Karpas-422 (cell line): ENCODE measurements at regions not wholly inside any gene's neighbourhood (a gene's known extent, or its start where the extent isn't known, plus 50 kb on each side); places are given as distances from the start of the nearest gene placed in this dataset.

ENCODE experiments used
- DNase-seq: peaks from one replicate; pipeline ENCODE4 v3.0.0-alpha.2; 2015
- H2AFZ ChIP-seq: fragments of 200-600 bp; sonication (generic); 2 replicates; pipeline ENCODE4 v1.6.1; 2014; ENCODE audit warnings: antibody characterized with exemption, low read length, mixed read lengths
- H3K27ac ChIP-seq: fragments of 200-600 bp; sonication (generic); 2 replicates; pipeline ENCODE4 v1.5.1; 2014; ENCODE audit warnings: mild to moderate bottlenecking, low read length, moderate library complexity
- H3K27me3 ChIP-seq: fragments of 200-600 bp; sonication (generic); 2 replicates; pipeline ENCODE4 v1.6.1; 2014; ENCODE audit warnings: low read length, mixed read lengths
- H3K36me3 ChIP-seq: fragments of 200-600 bp; sonication (generic); 2 replicates; pipeline ENCODE4 v1.6.1; 2014; ENCODE audit warnings: low read length, mixed read lengths; ENCODE audit not compliant: insufficient read depth
- H3K4me1 ChIP-seq: fragments of 200-600 bp; sonication (generic); 2 replicates; pipeline ENCODE4 v1.6.1; 2014; ENCODE audit warnings: mild to moderate bottlenecking, low read length, mixed read lengths
- H3K4me2 ChIP-seq: fragments of 200-600 bp; sonication (generic); 2 replicates; pipeline ENCODE4 v1.6.1; 2014; ENCODE audit warnings: low read length, low read depth, mild to moderate bottlenecking; ENCODE audit not compliant: poor library complexity, severe bottlenecking
- H3K4me3 ChIP-seq: fragments of 200-600 bp; sonication (generic); 2 replicates; pipeline ENCODE4 v1.5.1; 2014; ENCODE audit warnings: mild to moderate bottlenecking, antibody characterized with exemption, low read length, mixed read lengths
- H3K79me2 ChIP-seq: fragments of 200-600 bp; sonication (generic); 2 replicates; pipeline ENCODE4 v1.6.1; 2014; ENCODE audit warnings: mild to moderate bottlenecking, low read length, mixed read lengths
- H3K9ac ChIP-seq: fragments of 200-600 bp; sonication (generic); 2 replicates; pipeline ENCODE4 v1.6.0; 2014; ENCODE audit warnings: low read length
- H3K9me2 ChIP-seq: fragments of 200-600 bp; sonication (generic), shearing (Covaris generic); replicated peaks from 2 replicates; pipeline ENCODE4 v1.6.0; 2014; ENCODE audit warnings: mild to moderate bottlenecking, low read length, moderate library complexity; ENCODE audit not compliant: insufficient read depth
- H3K9me3 ChIP-seq: fragments of 300-700, 200-600 bp; sonication (generic); 2 replicates; pipeline ENCODE4 v1.6.1; 2014; ENCODE audit warnings: low read length, mixed read lengths
- H4K20me1 ChIP-seq: fragments of 200-600 bp; sonication (generic); 2 replicates; pipeline ENCODE4 v1.6.1; 2014; ENCODE audit warnings: mild to moderate bottlenecking, antibody characterized with exemption, low read length, low read depth; ENCODE audit not compliant: insufficient read depth

- no peaks in the 10 kb centered on the region for H3K9me2 ChIP-seq
- H3K79me2 ChIP-seq = no peaks in the 10 kb centered on the region
- no peaks in the 10 kb centered on the region for H3K4me1 ChIP-seq
Observed at GRCh38 chr7:42476255-42476654, 239.2 kb upstream of the GLI3 start.

GRCh38 chr7:42475082-42475481 lies 238.1 kb upstream of the GLI3 start:
- Histone ChIP-seq H3K9me2 (no peaks in the 10 kb centered on the region), H3K36me3 (no peaks in the 10 kb centered on the region), H4K20me1 (no peaks in the 10 kb centered on the region), H3K79me2 (no peaks in the 10 kb centered on the region), H3K9ac (no peak overlapping the region), H3K4me3 (no peak overlapping the region), H3K9me3 (no peaks in the 10 kb centered on the region), H2AFZ (no peak overlapping the region), H3K27me3 (no peaks in the 10 kb centered on the region), H3K4me1 (no peaks in the 10 kb centered on the region), H3K4me2 (no peak overlapping the region), H3K27ac (no peak overlapping the region)
- DNase-seq = no peak

More at GRCh38 chr7:42476255-42476654, 239.2 kb upstream of the GLI3 start:
- Histone ChIP-seq H3K27ac (no peak overlapping the region), H3K4me3 (no peak overlapping the region), H3K9me3 (no peaks in the 10 kb centered on the region), H2AFZ (no peak overlapping the region), H3K36me3 (no peaks in the 10 kb centered on the region), H4K20me1 (no peaks in the 10 kb centered on the region), H3K4me2 (no peak overlapping the region), H3K9ac (no peak overlapping the region), H3K27me3 (no peaks in the 10 kb centered on the region)
- DNase-seq = no peak

- no peak overlapping the region for H3K27ac ChIP-seq
- no peak overlapping the region for H2AFZ ChIP-seq
- H3K9ac ChIP-seq = no peak overlapping the region
- DNase-seq = no peak
- H3K27me3 ChIP-seq = no peaks in the 10 kb centered on the region
- H3K4me1 ChIP-seq = no peaks in the 10 kb centered on the region
- no peaks in the 10 kb centered on the region for H4K20me1 ChIP-seq
- no peak overlapping the region for H3K4me3 ChIP-seq
- H3K9me3 ChIP-seq = no peaks in the 10 kb centered on the region
- H3K36me3 ChIP-seq = no peaks in the 10 kb centered on the region
- H3K79me2 ChIP-seq = no peaks in the 10 kb centered on the region
- H3K4me2 ChIP-seq = no peak overlapping the region
- no peaks in the 10 kb centered on the region for H3K9me2 ChIP-seq
Observed at GRCh38 chr7:42473099-42473498, 236.1 kb upstream of the GLI3 start.

GRCh38 chr7:42471573-42472174 lies 234.7 kb upstream of the GLI3 start:
- Histone ChIP-seq H3K9me3 (no peaks in the 10 kb centered on the region), H3K9me2 (no peaks in the 10 kb centered on the region), H3K4me1 (no peaks in the 10 kb centered on the region), H3K27me3 (no peaks in the 10 kb centered on the region), H3K36me3 (no peaks in the 10 kb centered on the region), H3K4me3 (no peak overlapping the region), H3K9ac (no peak overlapping the region), H2AFZ (no peak overlapping the region), H3K4me2 (no peak overlapping the region), H4K20me1 (no peaks in the 10 kb centered on the region), H3K27ac (no peak overlapping the region), H3K79me2 (no peaks in the 10 kb centered on the region)
- no peak for DNase-seq

GRCh38 chr7:42469341-42469740 lies 232.3 kb upstream of the GLI3 start:
- Histone ChIP-seq H4K20me1 (no peaks in the 10 kb centered on the region), H3K27ac (no peak overlapping the region), H3K9ac (no peak overlapping the region), H3K4me2 (no peak overlapping the region), H3K27me3 (no peaks in the 10 kb centered on the region), H3K9me3 (no peaks in the 10 kb centered on the region), H3K79me2 (no peaks in the 10 kb centered on the region), H2AFZ (no peak overlapping the region), H3K9me2 (no peaks in the 10 kb centered on the region), H3K36me3 (no peaks in the 10 kb centered on the region), H3K4me3 (no peak overlapping the region), H3K4me1 (no peaks in the 10 kb centered on the region)
- DNase-seq = no peak

GRCh38 chr7:42468471-42468870 lies 231.5 kb upstream of the GLI3 start:
- no peaks in the 10 kb centered on the region for H3K36me3 ChIP-seq
- no peak overlapping the region for H3K4me2 ChIP-seq
- no peaks in the 10 kb centered on the region for H3K4me1 ChIP-seq
- no peak for DNase-seq
- no peak overlapping the region for H3K9ac ChIP-seq
- H3K9me2 ChIP-seq = no peaks in the 10 kb centered on the region
- no peak overlapping the region for H3K27ac ChIP-seq
- no peak overlapping the region for H3K4me3 ChIP-seq
- H3K9me3 ChIP-seq = no peaks in the 10 kb centered on the region
- H3K27me3 ChIP-seq = no peaks in the 10 kb centered on the region
- no peaks in the 10 kb centered on the region for H4K20me1 ChIP-seq
- H3K79me2 ChIP-seq = no peaks in the 10 kb centered on the region
- H2AFZ ChIP-seq = no peak overlapping the region

- H3K4me2 ChIP-seq = no peak overlapping the region
- no peaks in the 10 kb centered on the region for H3K9me3 ChIP-seq
- H3K36me3 ChIP-seq = no peaks in the 10 kb centered on the region
- H3K4me3 ChIP-seq = no peak overlapping the region
- no peak overlapping the region for H3K9ac ChIP-seq
- no peaks in the 10 kb centered on the region for H4K20me1 ChIP-seq
- no peak overlapping the region for H2AFZ ChIP-seq
- no peaks in the 10 kb centered on the region for H3K9me2 ChIP-seq
- H3K27me3 ChIP-seq = no peaks in the 10 kb centered on the region
- H3K27ac ChIP-seq = no peak overlapping the region
- DNase-seq = no peak
- no peaks in the 10 kb centered on the region for H3K79me2 ChIP-seq
- H3K4me1 ChIP-seq = no peaks in the 10 kb centered on the region
Observed at GRCh38 chr7:42461537-42461936, 224.5 kb upstream of the GLI3 start.

GRCh38 chr7:42460933-42461332 lies 223.9 kb upstream of the GLI3 start:
- Histone ChIP-seq H3K9me2 (no peaks in the 10 kb centered on the region), H3K27me3 (no peaks in the 10 kb centered on the region), H3K4me3 (no peak overlapping the region), H3K4me2 (no peak overlapping the region), H3K9me3 (no peaks in the 10 kb centered on the region), H3K9ac (no peak overlapping the region), H2AFZ (no peak overlapping the region), H4K20me1 (no peaks in the 10 kb centered on the region), H3K4me1 (no peaks in the 10 kb centered on the region), H3K36me3 (no peaks in the 10 kb centered on the region), H3K79me2 (no peaks in the 10 kb centered on the region), H3K27ac (no peak overlapping the region)
- no peak for DNase-seq

- no peaks in the 10 kb centered on the region for H3K9me3 ChIP-seq
Observed at GRCh38 chr7:42460148-42460547, 223.1 kb upstream of the GLI3 start.

More at GRCh38 chr7:42460148-42460547, 223.1 kb upstream of the GLI3 start:
- Histone ChIP-seq H4K20me1 (no peaks in the 10 kb centered on the region), H3K27me3 (no peaks in the 10 kb centered on the region), H2AFZ (no peak overlapping the region), H3K9ac (no peak overlapping the region), H3K79me2 (no peaks in the 10 kb centered on the region), H3K4me3 (no peak overlapping the region), H3K9me2 (no peaks in the 10 kb centered on the region), H3K27ac (no peak overlapping the region), H3K4me1 (no peaks in the 10 kb centered on the region), H3K36me3 (no peaks in the 10 kb centered on the region), H3K4me2 (no peak overlapping the region)
- no peak for DNase-seq
